ENCODE measurements at regions not wholly inside any gene's neighbourhood (a gene's known extent, or its start where the extent isn't known, plus 50 kb on each side); places are given as distances from the start of the nearest gene placed in this dataset.

GRCh38 chr6:12353731-12354130 is 63.6 kb downstream of the EDN1 start (continued):
- TF ChIP-seq CHD7 (IDR thresholded peaks at IDR 0.05; ENCODE audit: insufficient replicate concordance, low read length) (no peak), NRF1 (IDR thresholded peaks at IDR 0.05; ENCODE audit: low read depth, low read length) (no peak), RNF2 (IDR thresholded peaks at IDR 0.05; ENCODE audit: borderline replicate concordance, low read depth, low read length, missing control alignments, poor library complexity, severe bottlenecking) (no peak), SIX5 (IDR thresholded peaks at IDR 0.05; ENCODE audit: low read depth, low read length) (no peak), SP2 (IDR thresholded peaks at IDR 0.05; ENCODE audit: low read length) (no peak), ATF3 (IDR thresholded peaks at IDR 0.05; ENCODE audit: insufficient read depth, low read depth, low read length) (no peak), POLR2A (IDR thresholded peaks at IDR 0.05; ENCODE audit: control extremely low read depth in 1 of 2, low read depth in 2 of 2, low read length in 2 of 2) (no peak), BACH1 (IDR thresholded peaks at IDR 0.05; ENCODE audit: low read length) (no peak), SIN3A (conservative IDR thresholded peaks at IDR 0.05 in 1 of 2, IDR thresholded peaks at IDR 0.05 in 1 of 2; ENCODE audit: low read depth in 1 of 2, low read length in 2 of 2) (no peak), EGR1 (IDR thresholded peaks at IDR 0.05; ENCODE audit: borderline replicate concordance, low read depth, low read length) (no peak), SIRT6 (IDR thresholded peaks at IDR 0.05; ENCODE audit: low read length) (no peak), CREB1 (IDR thresholded peaks at IDR 0.05) (no peak), RXRA (IDR thresholded peaks at IDR 0.05; ENCODE audit: insufficient read depth, low read depth, low read length) (no peak)

All from H1 (cell line).